ENCODE measurements at regions not wholly inside any gene's neighbourhood (a gene's known extent, or its start where the extent isn't known, plus 50 kb on each side); places are given as distances from the start of the nearest gene placed in this dataset.
A peak's percentile ranks its signal among the peaks of the same experiment; 100 is the strongest.

DNA sequence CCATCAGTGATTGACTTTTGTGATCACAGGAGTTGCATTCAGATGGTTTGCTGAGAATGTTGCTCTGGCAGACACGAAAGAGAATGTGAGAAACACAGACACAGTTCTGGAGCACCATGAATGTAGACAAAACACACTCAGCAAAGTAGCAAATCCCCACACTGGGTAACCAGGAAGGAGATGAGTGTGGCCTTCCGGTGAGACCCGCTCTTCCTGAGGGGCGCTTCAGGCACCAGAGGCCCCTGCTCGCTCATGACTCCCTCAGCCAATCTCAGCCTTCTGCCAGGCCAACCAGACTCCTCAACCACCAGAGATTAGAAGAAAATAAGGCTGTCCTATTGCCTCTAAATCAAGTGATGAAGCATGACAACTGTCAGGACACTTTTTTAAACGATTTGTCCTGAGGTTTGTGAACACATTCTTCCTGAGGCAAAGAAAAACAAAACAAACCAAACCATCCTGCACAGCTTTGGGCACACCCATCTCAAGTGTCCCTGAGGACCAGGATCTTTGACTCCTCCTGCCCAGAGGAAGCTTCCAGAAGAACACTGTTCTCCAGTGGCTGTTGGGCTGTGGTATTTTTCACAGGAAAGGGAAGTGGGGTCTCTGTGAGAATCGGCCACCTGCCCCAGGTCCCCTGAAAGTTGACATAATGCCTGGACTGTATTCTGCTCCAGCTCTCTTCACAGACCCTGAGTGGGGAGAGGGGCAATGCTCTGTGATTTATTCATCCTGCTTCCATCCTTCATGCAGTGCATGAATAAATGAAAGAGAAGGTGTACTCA is 152.8 kb downstream of the BCL11A start:
- no peak for DNase-seq (ENCODE audit: low read depth in 1 of 2, low spot score in 1 of 2)
- TF ChIP-seq JUND (IDR thresholded peaks at IDR 0.05; ENCODE audit: low read depth) = no peak
- in situ Hi-C loops (cut with HindIII; ENCODE audit: low pct_unique_long_range_greater_than_20kb, low sequenced_read_pairs) = no loop called here

GRCh38 chr2:60394463-60394862 is 159.0 kb downstream of the BCL11A start:
- TF ChIP-seq JUND (IDR thresholded peaks at IDR 0.05; ENCODE audit: low read depth) = no peak
- in situ Hi-C loops (cut with HindIII; ENCODE audit: low pct_unique_long_range_greater_than_20kb, low sequenced_read_pairs) = no loop called here
- DNase-seq (ENCODE audit: low read depth in 1 of 2, low spot score in 1 of 2) = no peak

DNA sequence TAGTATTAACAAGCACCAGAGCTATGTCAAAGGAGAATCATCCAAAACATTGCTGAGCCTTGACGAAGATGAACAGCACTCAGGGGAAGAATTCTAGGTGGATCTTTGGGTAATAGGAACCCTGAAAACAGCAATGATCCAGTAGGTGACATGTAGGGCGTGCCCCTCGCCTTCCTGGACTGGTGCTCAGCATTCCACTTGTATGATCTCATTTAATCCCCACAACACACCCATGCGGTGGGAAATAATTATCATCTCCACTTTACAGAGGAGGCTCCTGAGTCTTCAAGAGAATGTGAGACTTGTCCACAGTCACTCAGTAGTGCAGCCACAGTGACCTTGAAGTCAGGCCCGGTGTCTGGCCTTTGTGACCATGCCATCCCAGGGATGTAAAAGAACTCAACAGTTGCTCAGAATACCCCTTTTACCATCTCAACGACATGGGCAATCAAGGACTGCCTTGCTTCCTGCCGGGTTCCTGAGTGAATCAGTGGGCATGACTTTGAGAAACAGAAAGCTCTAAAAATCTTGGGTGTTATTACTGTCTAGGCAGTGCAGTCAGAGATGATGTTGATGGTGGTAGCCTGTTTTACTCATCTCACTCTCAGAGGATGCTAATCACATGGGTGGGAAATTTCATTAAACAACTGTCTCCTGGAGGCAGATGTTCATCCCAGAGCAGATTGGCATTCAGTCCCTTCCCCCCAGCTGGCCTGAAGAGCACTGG is 161.6 kb downstream of the BCL11A start:
- in situ Hi-C loops (cut with HindIII; ENCODE audit: low pct_unique_long_range_greater_than_20kb, low sequenced_read_pairs) = no loop called here
- TF ChIP-seq JUND (IDR thresholded peaks at IDR 0.05; ENCODE audit: low read depth) = no peak
- no peak for DNase-seq (ENCODE audit: low read depth in 1 of 2, low spot score in 1 of 2)

DNA sequence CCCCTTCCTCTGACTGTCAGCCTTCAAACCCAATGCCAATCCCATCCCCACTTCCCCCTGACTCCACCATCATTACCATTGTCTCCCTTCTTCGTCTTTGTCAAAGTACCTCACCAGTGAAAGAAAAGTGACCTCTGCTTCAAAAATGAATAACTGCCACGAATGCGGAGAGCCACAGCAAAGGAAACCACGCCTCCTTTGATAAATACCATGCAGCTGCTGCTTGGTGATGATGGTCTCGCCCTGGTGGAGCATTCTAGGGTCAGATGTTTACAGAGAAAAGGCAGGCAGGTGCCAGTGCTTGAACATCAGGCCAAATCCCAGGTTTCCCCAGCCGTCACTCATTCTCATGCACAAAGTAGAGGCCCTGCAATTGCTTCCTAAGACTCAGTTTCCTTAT is 162.2 kb downstream of the BCL11A start:
- DNase-seq (ENCODE audit: low read depth in 1 of 2, low spot score in 1 of 2) = no peak
- in situ Hi-C loops (cut with HindIII; ENCODE audit: low pct_unique_long_range_greater_than_20kb, low sequenced_read_pairs) = no loop called here
- no peak for TF ChIP-seq JUND (IDR thresholded peaks at IDR 0.05; ENCODE audit: low read depth)

GRCh38 chr2:60386436-60386835 is 167.0 kb downstream of the BCL11A start:
- in situ Hi-C loops (cut with HindIII; ENCODE audit: low pct_unique_long_range_greater_than_20kb, low sequenced_read_pairs) = no loop called here
- DNase-seq (ENCODE audit: low read depth in 1 of 2, low spot score in 1 of 2) = no peak
- TF ChIP-seq JUND (IDR thresholded peaks at IDR 0.05; ENCODE audit: low read depth) = no peak

- DNase-seq (ENCODE audit: low read depth in 1 of 2, low spot score in 1 of 2) = no peak
- in situ Hi-C loops (cut with HindIII; ENCODE audit: low pct_unique_long_range_greater_than_20kb, low sequenced_read_pairs) = no loop called here
- TF ChIP-seq JUND (IDR thresholded peaks at IDR 0.05; ENCODE audit: low read depth) = no peak
Measured at GRCh38 chr2:60385648-60386047, 167.8 kb downstream of the BCL11A start.

GRCh38 chr2:60383401-60384143 is 169.9 kb downstream of the BCL11A start:
- no peak for TF ChIP-seq JUND (IDR thresholded peaks at IDR 0.05; ENCODE audit: low read depth)
- in situ Hi-C loops (cut with HindIII; ENCODE audit: low pct_unique_long_range_greater_than_20kb, low sequenced_read_pairs) = no loop called here
- peak in 1 of 2 experiments; percentile 23 for DNase-seq (ENCODE audit: low read depth in 1 of 2, low spot score in 1 of 2)

DNA sequence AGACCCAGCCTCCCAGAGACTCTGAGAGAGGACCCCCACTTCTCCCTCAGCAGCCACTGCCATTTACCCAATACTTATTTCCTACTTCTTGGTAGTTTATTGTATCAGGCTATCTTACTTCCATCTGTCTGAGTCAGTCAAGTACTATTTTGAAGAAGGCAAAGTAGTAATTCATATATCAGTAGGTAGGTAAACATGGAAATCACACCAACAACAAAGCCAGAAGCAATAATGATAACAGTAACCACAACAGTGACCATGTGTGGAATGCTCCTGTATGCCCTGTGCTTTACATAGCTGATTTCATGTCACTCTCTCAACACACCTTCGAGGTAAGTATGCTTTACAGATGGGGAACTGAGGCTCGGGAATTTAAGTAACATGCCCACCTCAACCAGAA is 173.0 kb downstream of the BCL11A start:
- DNase-seq (ENCODE audit: low read depth in 1 of 2, low spot score in 1 of 2) = no peak
- in situ Hi-C loops (cut with HindIII; ENCODE audit: low pct_unique_long_range_greater_than_20kb, low sequenced_read_pairs) = no loop called here
- TF ChIP-seq JUND (IDR thresholded peaks at IDR 0.05; ENCODE audit: low read depth) = no peak

GRCh38 chr2:60379684-60380083 is 173.8 kb downstream of the BCL11A start:
- no peak for DNase-seq (ENCODE audit: low read depth in 1 of 2, low spot score in 1 of 2)
- in situ Hi-C loops (cut with HindIII; ENCODE audit: low pct_unique_long_range_greater_than_20kb, low sequenced_read_pairs) = no loop called here
- TF ChIP-seq JUND (IDR thresholded peaks at IDR 0.05; ENCODE audit: low read depth) = no peak

GRCh38 chr2:60379216-60379615 is 174.2 kb downstream of the BCL11A start:
- in situ Hi-C loops (cut with HindIII; ENCODE audit: low pct_unique_long_range_greater_than_20kb, low sequenced_read_pairs) = no loop called here
- no peak for TF ChIP-seq JUND (IDR thresholded peaks at IDR 0.05; ENCODE audit: low read depth)
- no peak for DNase-seq (ENCODE audit: low read depth in 1 of 2, low spot score in 1 of 2)

DNA sequence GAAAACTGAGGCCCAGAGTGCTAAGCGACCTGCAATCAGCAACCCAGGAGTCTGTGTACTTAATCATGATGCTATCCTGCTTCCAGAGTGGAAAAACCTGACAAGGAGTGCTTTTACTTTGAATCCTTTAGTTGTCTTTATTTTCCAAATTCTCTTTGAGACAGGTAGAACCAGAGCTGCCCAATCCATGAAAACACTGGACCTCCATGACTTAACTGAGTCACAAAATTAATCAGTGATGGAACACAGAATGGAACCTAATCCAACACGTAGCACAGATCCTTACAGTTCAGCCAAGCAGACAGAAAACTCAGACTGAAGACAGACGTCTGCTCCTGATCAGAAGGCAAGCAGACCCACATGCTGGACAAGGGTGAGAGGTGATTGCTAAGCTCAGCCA is 175.6 kb downstream of the BCL11A start:
- in situ Hi-C loops (cut with HindIII; ENCODE audit: low pct_unique_long_range_greater_than_20kb, low sequenced_read_pairs) = no loop called here
- no peak for DNase-seq (ENCODE audit: low read depth in 1 of 2, low spot score in 1 of 2)
- no peak for TF ChIP-seq JUND (IDR thresholded peaks at IDR 0.05; ENCODE audit: low read depth)

- TF ChIP-seq JUND (IDR thresholded peaks at IDR 0.05; ENCODE audit: low read depth) = no peak
- in situ Hi-C loops (cut with HindIII; ENCODE audit: low pct_unique_long_range_greater_than_20kb, low sequenced_read_pairs) = no loop called here
- DNase-seq (ENCODE audit: low read depth in 1 of 2, low spot score in 1 of 2) = no peak
Measured at GRCh38 chr2:60376252-60376651, 177.2 kb downstream of the BCL11A start.

DNA sequence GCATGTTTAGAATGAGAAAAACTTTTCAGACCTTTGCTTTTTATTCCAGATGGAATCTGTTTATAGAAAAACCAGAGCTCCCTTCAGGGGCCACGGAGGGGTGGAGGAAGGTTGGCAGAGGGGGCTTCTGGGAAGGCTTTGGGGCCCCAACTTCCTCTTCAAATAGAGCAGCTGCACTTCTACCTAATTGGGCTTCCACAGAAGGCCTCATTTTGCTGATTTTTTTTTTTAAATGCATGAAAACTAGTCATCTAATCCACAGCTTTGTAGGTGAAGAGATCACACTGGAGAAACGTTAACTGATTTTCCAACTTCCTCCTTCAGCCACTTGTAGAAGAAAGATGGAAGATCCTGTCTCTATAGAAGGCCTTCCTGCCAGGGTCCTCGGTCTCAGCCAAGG is 181.8 kb downstream of the BCL11A start:
- no peak for TF ChIP-seq JUND (IDR thresholded peaks at IDR 0.05; ENCODE audit: low read depth)
- in situ Hi-C loops (cut with HindIII; ENCODE audit: low pct_unique_long_range_greater_than_20kb, low sequenced_read_pairs) = no loop called here
- DNase-seq (ENCODE audit: low read depth in 1 of 2, low spot score in 1 of 2) = no peak
